WI38 (cell line): ENCODE measurements at regions not wholly inside any gene's neighbourhood (a gene's known extent, or its start where the extent isn't known, plus 50 kb on each side); places are given as distances from the start of the nearest gene placed in this dataset.

Experiments used
- H3K4me3 ChIP-seq: 2 replicates; pipeline ENCODE4 v1.5.1; 2011; ENCODE audit warnings: low read depth, mild to moderate bottlenecking, control low read depth, low read length
- CTCF ChIP-seq: IDR thresholded peaks from 2 replicates; pipeline ENCODE4 v1.5.1; 2012; ENCODE audit warnings: low read depth, mild to moderate bottlenecking, control low read depth, low read length

GRCh38 chr7:113825832-113826231 lies 93.0 kb downstream of the PPP1R3A start:
- TF ChIP-seq CTCF: no peak
- H3K4me3 ChIP-seq: no peak overlapping the region

GRCh38 chr7:113824117-113824823 lies 94.5 kb downstream of the PPP1R3A start:
- no peak overlapping the region for H3K4me3 ChIP-seq
- no peak for TF ChIP-seq CTCF

- TF ChIP-seq CTCF: no peak
- H3K4me3 ChIP-seq: no peak overlapping the region
Measured at GRCh38 chr7:113819474-113819873, 99.3 kb downstream of the PPP1R3A start.

GRCh38 chr7:113816639-113817038 lies 102.2 kb downstream of the PPP1R3A start:
- no peak for TF ChIP-seq CTCF
- no peak overlapping the region for H3K4me3 ChIP-seq

GRCh38 chr7:113813471-113813870 lies 105.3 kb downstream of the PPP1R3A start:
- no peak for TF ChIP-seq CTCF
- H3K4me3 ChIP-seq: no peak overlapping the region

- TF ChIP-seq CTCF: no peak
- no peak overlapping the region for H3K4me3 ChIP-seq
Measured at GRCh38 chr7:113812591-113813255, 106.1 kb downstream of the PPP1R3A start.

- no peak overlapping the region for H3K4me3 ChIP-seq
- TF ChIP-seq CTCF: no peak
Measured at GRCh38 chr7:113810080-113810744, 108.6 kb downstream of the PPP1R3A start.
